Fibroblast of the aortic adventitia (primary cell): ENCODE measurements at regions not wholly inside any gene's neighbourhood (a gene's known extent, or its start where the extent isn't known, plus 50 kb on each side); places are given as distances from the start of the nearest gene placed in this dataset.

Experiments
- DNase-seq: peaks from one replicate; pipeline ENCODE4 v3.0.0-alpha.2; 2010; ENCODE audit warnings: low read depth
- H3K4me3 ChIP-seq: 2 replicates; pipeline ENCODE4 v1.5.1; 2011; ENCODE audit warnings: low read depth, mild to moderate bottlenecking, control low read depth, low read length, moderate library complexity
- TF ChIP-seq, protein P1 (sequence below): IDR thresholded peaks from 2 replicates; pipeline ENCODE4 v1.5.1; 2011; ENCODE audit warnings: mild to moderate bottlenecking, low read length, control low read depth, inconsistent platforms; ENCODE audit not compliant: insufficient read depth

DNA sequence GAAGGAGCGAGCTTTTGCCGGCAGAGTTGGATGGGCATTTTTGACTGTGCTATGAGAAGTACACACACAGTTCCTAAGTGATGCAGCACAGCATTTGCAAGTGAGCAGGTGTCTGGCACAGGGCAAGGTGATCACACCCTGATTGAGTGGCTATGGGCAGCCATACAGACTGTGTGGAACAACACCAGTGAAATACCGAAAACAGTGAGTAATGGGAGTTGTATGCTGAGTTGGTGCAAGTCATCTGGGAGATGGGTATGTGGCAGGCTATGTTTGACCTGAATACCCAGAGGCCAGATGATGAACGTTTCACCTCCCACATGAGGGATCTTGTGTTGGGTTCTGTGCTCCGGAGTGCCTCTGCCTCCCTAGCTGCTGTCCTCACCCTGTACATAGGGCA is 53.5 kb upstream of the TIPARP start:
- H3K4me3 ChIP-seq, result no peak overlapping the region
- TF ChIP-seq, protein P1, sequence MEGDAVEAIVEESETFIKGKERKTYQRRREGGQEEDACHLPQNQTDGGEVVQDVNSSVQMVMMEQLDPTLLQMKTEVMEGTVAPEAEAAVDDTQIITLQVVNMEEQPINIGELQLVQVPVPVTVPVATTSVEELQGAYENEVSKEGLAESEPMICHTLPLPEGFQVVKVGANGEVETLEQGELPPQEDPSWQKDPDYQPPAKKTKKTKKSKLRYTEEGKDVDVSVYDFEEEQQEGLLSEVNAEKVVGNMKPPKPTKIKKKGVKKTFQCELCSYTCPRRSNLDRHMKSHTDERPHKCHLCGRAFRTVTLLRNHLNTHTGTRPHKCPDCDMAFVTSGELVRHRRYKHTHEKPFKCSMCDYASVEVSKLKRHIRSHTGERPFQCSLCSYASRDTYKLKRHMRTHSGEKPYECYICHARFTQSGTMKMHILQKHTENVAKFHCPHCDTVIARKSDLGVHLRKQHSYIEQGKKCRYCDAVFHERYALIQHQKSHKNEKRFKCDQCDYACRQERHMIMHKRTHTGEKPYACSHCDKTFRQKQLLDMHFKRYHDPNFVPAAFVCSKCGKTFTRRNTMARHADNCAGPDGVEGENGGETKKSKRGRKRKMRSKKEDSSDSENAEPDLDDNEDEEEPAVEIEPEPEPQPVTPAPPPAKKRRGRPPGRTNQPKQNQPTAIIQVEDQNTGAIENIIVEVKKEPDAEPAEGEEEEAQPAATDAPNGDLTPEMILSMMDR, result no peak
- no peak for DNase-seq

GRCh38 chr3:156620260-156620659 is 54.1 kb upstream of the TIPARP start:
- no peak overlapping the region for H3K4me3 ChIP-seq
- no peak for DNase-seq
- TF ChIP-seq, protein P1, result no peak

DNA sequence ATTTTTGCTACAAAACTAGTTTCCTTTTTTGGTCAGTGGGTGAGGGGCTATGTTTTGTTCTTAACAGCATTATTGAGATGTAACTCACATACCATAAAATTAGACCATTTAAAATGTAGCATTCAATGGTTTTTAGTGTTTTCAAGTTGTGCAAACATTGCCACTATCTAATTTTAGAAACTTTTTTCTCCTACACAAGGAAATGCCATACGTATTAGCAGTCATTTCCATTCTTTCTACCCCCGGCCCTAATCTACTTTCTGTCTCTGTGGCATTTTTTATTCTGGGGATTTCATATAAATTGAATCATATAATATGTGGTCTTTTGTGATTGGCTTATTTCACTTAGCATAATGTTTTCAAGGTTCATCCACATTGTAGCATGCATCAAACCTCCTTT is 55.0 kb upstream of the TIPARP start:
- no peak overlapping the region for H3K4me3 ChIP-seq
- TF ChIP-seq, protein P1, result no peak
- peak; percentile 60 for DNase-seq

DNA sequence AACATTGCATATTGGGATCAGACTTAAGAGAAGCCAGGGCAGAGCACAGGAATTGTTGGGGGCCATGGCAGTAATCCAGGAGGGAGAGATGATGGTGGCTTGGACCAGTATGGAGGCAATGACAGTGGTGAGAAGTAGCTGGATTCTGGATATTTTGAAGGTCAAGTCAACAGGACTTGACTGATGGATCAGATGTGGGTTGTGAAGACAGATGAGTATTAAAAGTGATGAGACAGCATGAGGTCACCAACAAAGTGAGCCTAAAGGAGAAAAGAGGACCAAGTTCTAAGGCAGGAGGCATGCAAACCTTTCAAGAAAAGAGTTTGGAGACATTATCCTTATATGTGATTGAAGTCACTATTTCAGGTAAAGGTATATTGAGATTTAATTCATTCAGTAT is 56.6 kb upstream of the TIPARP start:
- TF ChIP-seq, protein P1, result no peak
- no peak overlapping the region for H3K4me3 ChIP-seq
- no peak for DNase-seq

GRCh38 chr3:156617145-156617544 is 57.2 kb upstream of the TIPARP start:
- TF ChIP-seq, protein P1, result no peak
- no peak overlapping the region for H3K4me3 ChIP-seq
- no peak for DNase-seq

GRCh38 chr3:156615592-156616173 is 58.7 kb upstream of the TIPARP start:
- peak; percentile 76 for DNase-seq
- H3K4me3 ChIP-seq, result no peak overlapping the region
- TF ChIP-seq, protein P1, result no peak

DNA sequence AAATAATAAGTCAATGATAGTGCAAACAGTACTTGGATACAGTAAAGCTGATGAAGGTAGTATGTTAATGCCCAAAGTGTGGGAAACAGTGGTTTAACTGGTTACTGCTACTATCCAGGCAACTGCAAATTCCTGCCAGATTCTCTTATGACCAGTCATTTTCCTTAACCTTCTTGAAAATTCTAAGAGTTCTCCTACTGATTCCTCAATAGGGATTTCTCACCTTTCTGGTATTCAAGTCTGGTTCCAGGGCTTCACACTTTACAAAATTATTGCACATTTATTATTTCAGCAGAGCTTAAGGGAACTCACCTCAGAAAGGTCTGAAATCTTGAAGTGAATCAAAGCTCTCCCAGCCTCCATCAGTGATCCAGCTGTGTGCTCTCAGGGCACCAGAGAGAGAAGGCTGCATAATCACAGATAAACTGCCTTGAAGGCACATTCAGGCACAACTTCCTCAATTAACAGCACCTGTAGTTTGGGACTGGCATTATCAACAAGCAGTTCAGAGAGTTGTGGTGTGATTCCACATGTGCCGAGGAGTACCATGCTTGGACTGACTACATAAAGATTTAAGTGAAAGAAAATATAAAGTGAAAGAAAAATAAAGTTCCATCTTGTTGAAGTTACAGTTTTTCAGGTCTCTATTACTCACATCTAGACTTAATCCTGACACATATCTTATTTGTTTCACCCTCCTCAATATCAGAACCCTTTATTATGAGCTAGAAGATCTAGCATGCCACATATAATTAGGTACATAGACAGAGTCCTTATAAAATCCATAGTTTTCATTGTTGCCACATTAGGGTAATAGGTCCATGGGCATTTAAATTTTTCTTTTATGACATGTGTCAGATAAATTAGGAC is 59.5 kb upstream of the TIPARP start:
- TF ChIP-seq, protein P1, result no peak
- DNase-seq, result peak; percentile 30
- no peak overlapping the region for H3K4me3 ChIP-seq
